ENCODE measurements at regions not wholly inside any gene's neighbourhood (a gene's known extent, or its start where the extent isn't known, plus 50 kb on each side); places are given as distances from the start of the nearest gene placed in this dataset.

GRCh38 chr13:34247596-34247995, 429.6 kb downstream of the RFC3 start:
- TF ChIP-seq, protein P1, sequence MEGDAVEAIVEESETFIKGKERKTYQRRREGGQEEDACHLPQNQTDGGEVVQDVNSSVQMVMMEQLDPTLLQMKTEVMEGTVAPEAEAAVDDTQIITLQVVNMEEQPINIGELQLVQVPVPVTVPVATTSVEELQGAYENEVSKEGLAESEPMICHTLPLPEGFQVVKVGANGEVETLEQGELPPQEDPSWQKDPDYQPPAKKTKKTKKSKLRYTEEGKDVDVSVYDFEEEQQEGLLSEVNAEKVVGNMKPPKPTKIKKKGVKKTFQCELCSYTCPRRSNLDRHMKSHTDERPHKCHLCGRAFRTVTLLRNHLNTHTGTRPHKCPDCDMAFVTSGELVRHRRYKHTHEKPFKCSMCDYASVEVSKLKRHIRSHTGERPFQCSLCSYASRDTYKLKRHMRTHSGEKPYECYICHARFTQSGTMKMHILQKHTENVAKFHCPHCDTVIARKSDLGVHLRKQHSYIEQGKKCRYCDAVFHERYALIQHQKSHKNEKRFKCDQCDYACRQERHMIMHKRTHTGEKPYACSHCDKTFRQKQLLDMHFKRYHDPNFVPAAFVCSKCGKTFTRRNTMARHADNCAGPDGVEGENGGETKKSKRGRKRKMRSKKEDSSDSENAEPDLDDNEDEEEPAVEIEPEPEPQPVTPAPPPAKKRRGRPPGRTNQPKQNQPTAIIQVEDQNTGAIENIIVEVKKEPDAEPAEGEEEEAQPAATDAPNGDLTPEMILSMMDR (IDR thresholded peaks at IDR 0.05) = no peak

DNA sequence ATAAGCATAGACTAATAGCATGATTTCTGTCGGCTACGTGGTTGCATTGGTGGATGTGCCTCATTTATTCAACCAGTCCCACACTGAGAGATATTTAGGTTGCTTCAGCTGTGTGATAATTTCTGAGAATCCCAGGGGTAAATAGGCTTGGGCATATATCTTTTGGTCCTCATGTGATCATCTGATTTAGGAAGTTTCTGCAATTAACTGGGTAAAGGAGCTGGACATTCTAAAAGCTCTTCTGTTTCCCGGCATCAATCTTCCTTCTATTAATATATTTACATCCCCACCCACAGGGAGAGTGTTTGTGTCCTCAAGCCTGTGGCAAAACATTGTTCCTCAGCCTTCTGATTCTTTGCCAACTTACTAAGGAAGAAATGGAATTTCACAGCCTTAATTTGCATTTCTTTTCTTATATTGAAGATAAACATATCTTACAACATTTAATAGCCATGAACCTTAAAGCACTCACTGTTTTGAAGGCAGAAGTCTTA, 431.6 kb downstream of the RFC3 start:
- TF ChIP-seq, protein P1 (IDR thresholded peaks at IDR 0.05) = no peak

GRCh38 chr13:34250151-34250670, 432.3 kb downstream of the RFC3 start:
- TF ChIP-seq, protein P1 (IDR thresholded peaks at IDR 0.05) = no peak

GRCh38 chr13:34254366-34254765, 436.4 kb downstream of the RFC3 start:
- TF ChIP-seq, protein P1 (IDR thresholded peaks at IDR 0.05) = no peak

- TF ChIP-seq, protein P1 (IDR thresholded peaks at IDR 0.05) = no peak
Measured at GRCh38 chr13:34255711-34256110, 437.8 kb downstream of the RFC3 start.

DNA sequence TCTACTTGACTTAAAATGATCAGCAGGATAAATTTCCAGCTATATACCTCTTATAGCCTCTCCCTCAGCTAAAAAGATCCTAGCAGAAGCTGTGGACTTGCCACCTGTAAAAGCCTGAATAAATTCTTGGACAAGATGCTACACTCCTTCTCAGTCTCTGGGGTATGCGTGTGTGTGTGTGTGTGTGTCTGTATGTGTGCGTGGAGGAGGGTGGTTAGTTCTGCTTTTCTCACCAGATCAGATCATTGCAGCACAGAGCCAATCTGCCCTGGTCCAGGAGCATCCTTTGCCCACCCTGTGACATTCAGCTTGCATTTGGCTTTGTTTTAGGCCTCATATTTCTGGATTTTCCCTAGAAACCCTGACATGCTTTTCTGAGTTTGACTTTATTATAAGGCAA, 438.3 kb downstream of the RFC3 start:
- TF ChIP-seq, protein P1 (IDR thresholded peaks at IDR 0.05) = no peak

DNA sequence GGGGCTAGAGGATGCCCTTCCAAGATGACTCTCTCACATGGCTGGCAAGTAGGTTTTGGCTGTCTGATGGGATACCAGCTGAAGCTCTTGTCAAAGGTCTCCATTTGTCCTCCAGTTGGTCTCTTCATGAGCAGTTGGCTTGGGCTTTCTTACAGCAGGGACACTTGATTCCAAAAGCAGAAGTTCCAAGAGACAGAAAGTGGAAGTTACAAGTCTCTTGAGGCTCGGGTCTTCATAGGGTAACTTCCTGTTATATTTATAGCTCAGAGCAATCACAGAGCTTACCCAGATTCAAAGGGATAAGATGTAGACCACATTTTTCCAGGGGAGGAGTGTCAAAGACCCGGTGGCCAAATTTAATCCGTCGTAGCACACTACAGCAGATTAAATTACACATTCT, 440.0 kb downstream of the RFC3 start:
- TF ChIP-seq, protein P1 (IDR thresholded peaks at IDR 0.05) = no peak
